HCT116 (cell line): ENCODE measurements at regions not wholly inside any gene's neighbourhood (a gene's known extent, or its start where the extent isn't known, plus 50 kb on each side); places are given as distances from the start of the nearest gene placed in this dataset.

Experiments used
- CTCF ChIP-seq, 3 experiments: fragments of 200-600 bp in 1 of 3; sonication (generic) in 1 of 3; IDR thresholded peaks in 2 of 3; conservative IDR thresholded peaks in 1 of 3; 2 replicates each; pipeline ENCODE4 v1.5.1; 2012 to 2017; ENCODE audit warnings: low read depth in 2 of 3, low read length in 2 of 3, antibody characterized with exemption in 1 of 3, borderline replicate concordance in 1 of 3, control low read depth in 1 of 3, mild to moderate bottlenecking in 1 of 3, mixed read lengths in 1 of 3, mixed run types in 1 of 3, moderate library complexity in 1 of 3; ENCODE audit not compliant: insufficient read depth in 1 of 3
- EZH2 ChIP-seq: fragments of 200-600 bp; sonication (generic); IDR thresholded peaks from 2 replicates; pipeline ENCODE4 v1.6.1; 2017; ENCODE audit warnings: antibody characterized with exemption, mixed run types
- POLR2A ChIP-seq: IDR thresholded peaks from 2 replicates; pipeline ENCODE4 v1.7.0; 2011; ENCODE audit warnings: borderline replicate concordance; ENCODE audit not compliant: insufficient read depth, insufficient read length; ENCODE audit errors: extremely low read depth
- POLR2AphosphoS5 ChIP-seq: IDR thresholded peaks from 2 replicates; pipeline ENCODE4 v1.6.1; 2011; ENCODE audit warnings: mild to moderate bottlenecking, low read depth, low read length, moderate library complexity
- RAD21 ChIP-seq: IDR thresholded peaks from 2 replicates; pipeline ENCODE4 v1.6.1; 2012; ENCODE audit warnings: low read depth, mild to moderate bottlenecking
- REST ChIP-seq: IDR thresholded peaks from 2 replicates; pipeline ENCODE4 v1.6.1; 2012; ENCODE audit warnings: low read depth
- SP1 ChIP-seq: IDR thresholded peaks from 2 replicates; pipeline ENCODE4 v1.6.1; 2012; ENCODE audit warnings: low read depth
- SRF ChIP-seq: IDR thresholded peaks from 2 replicates; pipeline ENCODE4 v1.6.1; 2012; ENCODE audit warnings: low read depth
- YY1 ChIP-seq: IDR thresholded peaks from 2 replicates; pipeline ENCODE4 v1.6.1; 2011; ENCODE audit warnings: low read length, low read depth, moderate library complexity, mild to moderate bottlenecking; ENCODE audit not compliant: insufficient replicate concordance; ENCODE audit errors: extremely low read depth
- ZBTB33 ChIP-seq: IDR thresholded peaks from 2 replicates; pipeline ENCODE4 v1.6.1; 2011; ENCODE audit warnings: mild to moderate bottlenecking, low read length, moderate library complexity; ENCODE audit not compliant: insufficient replicate concordance; ENCODE audit errors: extremely low read depth

GRCh38 chr11:91005458-91005857, 782.6 kb upstream of the CHORDC1 start:
- TF ChIP-seq POLR2AphosphoS5 (no peak), CTCF (IDR thresholded peaks at IDR 0.05 in 2 of 3, conservative IDR thresholded peaks at IDR 0.05 in 1 of 3; ENCODE audit: borderline replicate concordance in 1 of 3, insufficient read depth in 1 of 3, low read depth in 2 of 3, low read length in 2 of 3) (no peak), POLR2A (no peak), SRF (no peak), EZH2 (no peak), SP1 (no peak), ZBTB33 (no peak), REST (no peak), YY1 (no peak), RAD21 (no peak)
